HCT116 (cell line): ENCODE measurements at regions not wholly inside any gene's neighbourhood (a gene's known extent, or its start where the extent isn't known, plus 50 kb on each side); places are given as distances from the start of the nearest gene placed in this dataset.

ENCODE experiments used
- ATAC-seq: fragments of 200-7000 bp; cut with Tn5 transposase; 2 replicates; pipeline ENCODE4 v1.9.1; 2020; ENCODE audit warnings: mild to moderate bottlenecking, moderate library complexity
- BruUV-seq: library from RNA; stranded (reverse); fragments of 400-500 nt; replicated peaks from 2 replicates; lab custom pipeline; 2021; lab: Mats Ljungman, UMichigan
- CTCF ChIA-PET: fragments of 300-600 bp; sonication (Branson Sonifier 250); formaldehyde crosslinking; loops from one replicate; lab custom pipeline; 2021; ENCODE audit warnings: antibody characterized with exemption; lab: Charles Lee
- POLR2A ChIA-PET: fragments of 300-600, 350-600 bp; sonication (Branson Sonifier 250); formaldehyde crosslinking; loops from one replicate; lab custom pipeline; 2021; ENCODE audit warnings: antibody characterized with exemption; lab: Charles Lee
- RAD21 ChIA-PET, 2 experiments: fragments of 300-600 bp; sonication (Branson Sonifier 250); formaldehyde crosslinking; loops; one replicate each; lab custom pipeline; 2023; ENCODE audit warnings: low total read pairs in 2 of 2; ENCODE audit not compliant: uncharacterized antibody in 2 of 2, unreplicated experiment in 2 of 2, low non-redundant PET in 1 of 2; lab: Charles Lee
- DNase-seq: peaks from one replicate; pipeline ENCODE4 v3.0.0-alpha.2; 2010; ENCODE audit warnings: low read depth, low spot score
- H2AFZ ChIP-seq: fragments of 200-600 bp; shearing (Covaris generic), sonication (generic); 2 replicates; pipeline ENCODE4 v1.6.1; 2017; ENCODE audit warnings: low read depth, mixed run types, mixed read lengths, antibody characterized with exemption, low read length; ENCODE audit not compliant: poor library complexity, severe bottlenecking
- H3K27ac ChIP-seq: 2 replicates; pipeline ENCODE4 v1.5.1; 2012; ENCODE audit warnings: low read depth, low read length
- H3K27me3 ChIP-seq: fragments of 200-600 bp; sonication (generic); 2 replicates; pipeline ENCODE4 v1.6.1; 2016; ENCODE audit warnings: mixed run types, low read length, mixed read lengths; ENCODE audit not compliant: insufficient read depth
- H3K36me3 ChIP-seq, 2 experiments: fragments of 200-500 bp in 1 of 2; fragments of 200-600 bp in 1 of 2; sonication (Bioruptor generic) in 1 of 2; sonication (generic) in 1 of 2; 2 replicates each; pipeline versions ENCODE4 v1.5.1 to v1.6.1; 2014 to 2016; ENCODE audit warnings: low read length in 2 of 2, inconsistent platforms in 1 of 2, mixed read lengths in 1 of 2, mixed run types in 1 of 2; ENCODE audit not compliant: insufficient read depth in 2 of 2, control insufficient read depth in 1 of 2
- H3K4me1 ChIP-seq, 2 experiments: fragments of 200-600 bp in 1 of 2; sonication (generic) in 1 of 2; 2 replicates each; pipeline versions ENCODE4 v1.5.1 to v1.6.1; 2012 to 2017; ENCODE audit warnings: low read length in 2 of 2, inconsistent platforms in 1 of 2, mild to moderate bottlenecking in 1 of 2, mixed read lengths in 1 of 2, mixed run types in 1 of 2, moderate library complexity in 1 of 2; ENCODE audit not compliant: insufficient read depth in 2 of 2, control insufficient read depth in 1 of 2
- H3K4me2 ChIP-seq: fragments of 200-600 bp; sonication (generic); 2 replicates; pipeline ENCODE4 v1.6.1; 2017; ENCODE audit warnings: mixed run types, low read length, mixed read lengths
- H3K4me3 ChIP-seq, 2 experiments: fragments of 200-600 bp in 1 of 2; sonication (generic) in 1 of 2; replicated peaks in 1 of 2; 2 replicates each; pipeline ENCODE4 v1.5.1; 2011 to 2016; ENCODE audit warnings: low read length in 2 of 2, control low read depth in 1 of 2, low read depth in 1 of 2, mild to moderate bottlenecking in 1 of 2, mixed read lengths in 1 of 2, mixed run types in 1 of 2
- H3K79me2 ChIP-seq: fragments of 200-600 bp; sonication (generic); 2 replicates; pipeline ENCODE4 v1.6.1; 2017; ENCODE audit warnings: mild to moderate bottlenecking, mixed run types, low read length, moderate library complexity, mixed read lengths; ENCODE audit not compliant: insufficient read depth
- H3K9ac ChIP-seq: fragments of 200-600 bp; sonication (generic); 2 replicates; pipeline ENCODE4 v1.6.1; 2016; ENCODE audit warnings: low read length, mixed read lengths
- H3K9me2 ChIP-seq: fragments of 200-600 bp; sonication (generic), shearing (Covaris generic); 2 replicates; pipeline ENCODE4 v1.6.1; 2017; ENCODE audit warnings: mixed run types, mild to moderate bottlenecking, moderate library complexity; ENCODE audit not compliant: insufficient read depth
- H3K9me3 ChIP-seq, 2 experiments: fragments of 200-500 bp in 1 of 2; fragments of 200-600 bp in 1 of 2; sonication (Bioruptor generic) in 1 of 2; sonication (generic) in 1 of 2; 2 replicates each; pipeline ENCODE4 v1.6.1; 2014 to 2017; ENCODE audit warnings: low read length in 2 of 2, mixed read lengths in 2 of 2, inconsistent platforms in 1 of 2, low read depth in 1 of 2, mild to moderate bottlenecking in 1 of 2, mixed run types in 1 of 2, moderate library complexity in 1 of 2; ENCODE audit not compliant: control insufficient read depth in 1 of 2, insufficient read depth in 1 of 2
- H4K20me1 ChIP-seq: fragments of 200-600 bp; sonication (generic), shearing (Covaris generic); 2 replicates; pipeline ENCODE4 v1.6.1; 2017; ENCODE audit warnings: mixed run types, mild to moderate bottlenecking, moderate library complexity; ENCODE audit not compliant: insufficient read depth
- ATF3 ChIP-seq: IDR thresholded peaks from 2 replicates; pipeline ENCODE4 v1.6.1; 2012
- CTCF ChIP-seq, 3 experiments: fragments of 200-600 bp in 1 of 3; sonication (generic) in 1 of 3; IDR thresholded peaks in 2 of 3; conservative IDR thresholded peaks in 1 of 3; 2 replicates each; pipeline ENCODE4 v1.5.1; 2012 to 2017; ENCODE audit warnings: low read depth in 2 of 3, low read length in 2 of 3, antibody characterized with exemption in 1 of 3, borderline replicate concordance in 1 of 3, control low read depth in 1 of 3, mild to moderate bottlenecking in 1 of 3, mixed read lengths in 1 of 3, mixed run types in 1 of 3, moderate library complexity in 1 of 3; ENCODE audit not compliant: insufficient read depth in 1 of 3
- FOSL1 ChIP-seq: IDR thresholded peaks from 2 replicates; pipeline ENCODE4 v1.6.1; 2012; ENCODE audit warnings: low read depth
- MAX ChIP-seq: IDR thresholded peaks from 2 replicates; pipeline ENCODE4 v1.6.1; 2012
- POLR2A ChIP-seq: IDR thresholded peaks from 2 replicates; pipeline ENCODE4 v1.7.0; 2011; ENCODE audit warnings: borderline replicate concordance; ENCODE audit not compliant: insufficient read depth, insufficient read length; ENCODE audit errors: extremely low read depth
- RAD21 ChIP-seq: IDR thresholded peaks from 2 replicates; pipeline ENCODE4 v1.6.1; 2012; ENCODE audit warnings: low read depth, mild to moderate bottlenecking
- REST ChIP-seq: IDR thresholded peaks from 2 replicates; pipeline ENCODE4 v1.6.1; 2012; ENCODE audit warnings: low read depth
- SIN3A ChIP-seq: IDR thresholded peaks from 2 replicates; pipeline ENCODE4 v1.6.1; 2012; ENCODE audit warnings: low read depth
- SRF ChIP-seq: IDR thresholded peaks from 2 replicates; pipeline ENCODE4 v1.6.1; 2012; ENCODE audit warnings: low read depth
- TCF7L2 ChIP-seq: IDR thresholded peaks from 2 replicates; pipeline ENCODE4 v1.7.0; 2011; ENCODE audit warnings: borderline replicate concordance, inconsistent platforms; ENCODE audit not compliant: insufficient read depth, insufficient read length; ENCODE audit errors: extremely low read depth
- ZBTB33 ChIP-seq: IDR thresholded peaks from 2 replicates; pipeline ENCODE4 v1.6.1; 2011; ENCODE audit warnings: mild to moderate bottlenecking, low read length, moderate library complexity; ENCODE audit not compliant: insufficient replicate concordance; ENCODE audit errors: extremely low read depth
- intact Hi-C: fragments of 100-400 bp; cut with micrococcal nuclease; formaldehyde crosslinking; loops from 2 replicates; pipeline ENCODE4 v1.10.0; 2022

- Histone ChIP-seq H3K4me3 (no peak overlapping the region), H3K27me3 (no peaks in the 10 kb centered on the region), H3K36me3 (no peaks in the 10 kb centered on the region), H3K79me2 (no peaks in the 10 kb centered on the region), H3K9ac (no peak overlapping the region), H3K4me2 (no peak overlapping the region), H3K4me1 (no peaks in the 10 kb centered on the region), H2AFZ (no peak overlapping the region), H3K27ac (no peak overlapping the region), H3K9me2 (no peaks in the 10 kb centered on the region), H3K9me3 (no peaks in the 10 kb centered on the region), H4K20me1 (no peaks in the 10 kb centered on the region)
- TF ChIP-seq POLR2A (no peak), SIN3A (no peak), TCF7L2 (no peak), FOSL1 (no peak), CTCF (IDR thresholded peaks at IDR 0.05 in 2 of 3, conservative IDR thresholded peaks at IDR 0.05 in 1 of 3; ENCODE audit: borderline replicate concordance in 1 of 3, insufficient read depth in 1 of 3, low read depth in 2 of 3, low read length in 2 of 3) (no peak), ZBTB33 (no peak), REST (no peak), MAX (no peak), RAD21 (no peak), ATF3 (no peak), SRF (no peak)
- POLR2A ChIA-PET = no interaction called here
- DNase-seq = no peak
- RAD21 ChIA-PET = no interaction called here
- intact Hi-C loops = no loop called here
- no peak for ATAC-seq
- CTCF ChIA-PET = no interaction called here
- BruUV-seq = no TSS peak
Observed at GRCh38 chr6:4191271-4191721, 55.9 kb upstream of the ECI2 start.
